ENCODE measurements at regions not wholly inside any gene's neighbourhood (a gene's known extent, or its start where the extent isn't known, plus 50 kb on each side); places are given as distances from the start of the nearest gene placed in this dataset.

GRCh38 chr12:125287155-125287847 is 222.1 kb downstream of the AACS start:
- TF ChIP-seq CTCF (IDR thresholded peaks at IDR 0.05) (no peak), POLR2A (IDR thresholded peaks at IDR 0.05) (no peak)
